Calu3 (cell line): ENCODE measurements at regions not wholly inside any gene's neighbourhood (a gene's known extent, or its start where the extent isn't known, plus 50 kb on each side); places are given as distances from the start of the nearest gene placed in this dataset.

ENCODE experiments used
- BruUV-seq: library from RNA; stranded (reverse); fragments of 400-500 nt; replicated peaks from 2 replicates; lab custom pipeline; 2021; lab: Mats Ljungman, UMichigan
- CTCF ChIA-PET: fragments of 300-600 bp; sonication (Branson Sonifier 250); formaldehyde crosslinking; loops from one replicate; lab custom pipeline; 2022; ENCODE audit warnings: antibody characterized with exemption; lab: Charles Lee
- DNase-seq: peaks from one replicate; pipeline ENCODE4 v3.0.0; 2022
- H3K27ac Mint-ChIP-seq: one replicate; pipeline ENCODE4 v1.8.0; 2022; ENCODE audit warnings: mixed read lengths; ENCODE audit not compliant: unreplicated experiment
- H3K27me3 Mint-ChIP-seq: one replicate; pipeline ENCODE4 v1.8.0; 2022; ENCODE audit warnings: mixed read lengths; ENCODE audit not compliant: unreplicated experiment
- H3K36me3 Mint-ChIP-seq: one replicate; pipeline ENCODE4 v1.8.0; 2022; ENCODE audit warnings: mild to moderate bottlenecking, moderate library complexity, mixed read lengths; ENCODE audit not compliant: insufficient read depth, unreplicated experiment
- H3K4me1 Mint-ChIP-seq: one replicate; pipeline ENCODE4 v1.8.0; 2022; ENCODE audit warnings: mild to moderate bottlenecking, low read depth, mixed read lengths; ENCODE audit not compliant: unreplicated experiment
- H3K4me3 Mint-ChIP-seq: one replicate; pipeline ENCODE4 v1.8.0; 2022; ENCODE audit warnings: mild to moderate bottlenecking, low read depth, moderate library complexity, mixed read lengths; ENCODE audit not compliant: unreplicated experiment
- H3K9me3 Mint-ChIP-seq: one replicate; pipeline ENCODE4 v1.8.0; 2022; ENCODE audit warnings: low read depth, mixed read lengths; ENCODE audit not compliant: unreplicated experiment
- CTCF ChIP-seq: fragments of 200-600 bp; IDR thresholded peaks from one replicate; pipeline ENCODE4 v1.8.0; 2022; ENCODE audit warnings: antibody characterized with exemption; ENCODE audit not compliant: unreplicated experiment
- intact Hi-C: fragments of 100-400 bp; cut with micrococcal nuclease; formaldehyde crosslinking; loops from one replicate; pipeline ENCODE4 v1.10.0; 2022; ENCODE audit not compliant: unreplicated experiment

GRCh38 chr7:84582747-84583146, 388.2 kb upstream of the SEMA3A start:
- no peaks in the 10 kb centered on the region for H3K27me3 Mint-ChIP-seq
- H3K4me3 Mint-ChIP-seq = no peak overlapping the region
- intact Hi-C loops = no loop called here
- H3K9me3 Mint-ChIP-seq = no peaks in the 10 kb centered on the region
- BruUV-seq = no TSS peak
- no peaks in the 10 kb centered on the region for H3K4me1 Mint-ChIP-seq
- no peaks in the 10 kb centered on the region for H3K36me3 Mint-ChIP-seq
- H3K27ac Mint-ChIP-seq = no peak overlapping the region
- DNase-seq = no peak
- CTCF ChIA-PET = interaction anchor here (0.5 kb wide), 1 partner anchor 388 kb away, joined by 3 read pairs; no protein-coding TSS in a partner anchor
- TF ChIP-seq CTCF = no peak

- Mint-ChIP-seq H3K27me3 (no peaks in the 10 kb centered on the region), H3K9me3 (no peaks in the 10 kb centered on the region), H3K4me1 (no peaks in the 10 kb centered on the region), H3K27ac (no peak overlapping the region), H3K4me3 (no peak overlapping the region), H3K36me3 (no peaks in the 10 kb centered on the region)
- TF ChIP-seq CTCF = no peak
- intact Hi-C loops = no loop called here
- CTCF ChIA-PET = no interaction called here
- no TSS peak for BruUV-seq
- DNase-seq = no peak
Measured at GRCh38 chr7:84578825-84579224, 384.2 kb upstream of the SEMA3A start.

- Mint-ChIP-seq H3K9me3 (no peaks in the 10 kb centered on the region), H3K27me3 (no peaks in the 10 kb centered on the region), H3K27ac (no peak overlapping the region), H3K4me1 (no peaks in the 10 kb centered on the region), H3K36me3 (no peaks in the 10 kb centered on the region), H3K4me3 (no peak overlapping the region)
- BruUV-seq = no TSS peak
- no peak for TF ChIP-seq CTCF
- intact Hi-C loops = no loop called here
- CTCF ChIA-PET = no interaction called here
- DNase-seq = no peak
Measured at GRCh38 chr7:84568781-84569180, 374.2 kb upstream of the SEMA3A start.

GRCh38 chr7:84565345-84566074, 370.9 kb upstream of the SEMA3A start:
- no peak for TF ChIP-seq CTCF
- H3K36me3 Mint-ChIP-seq = no peaks in the 10 kb centered on the region
- no peaks in the 10 kb centered on the region for H3K27me3 Mint-ChIP-seq
- CTCF ChIA-PET = no interaction called here
- intact Hi-C loops = no loop called here
- no peaks in the 10 kb centered on the region for H3K4me1 Mint-ChIP-seq
- BruUV-seq = no TSS peak
- no peak overlapping the region for H3K27ac Mint-ChIP-seq
- no peaks in the 10 kb centered on the region for H3K9me3 Mint-ChIP-seq
- H3K4me3 Mint-ChIP-seq = no peak overlapping the region
- DNase-seq = no peak
